NCI-H1048 (cell line): ENCODE measurements at regions not wholly inside any gene's neighbourhood (a gene's known extent, or its start where the extent isn't known, plus 50 kb on each side); places are given as distances from the start of the nearest gene placed in this dataset.

ENCODE experiments used
- DNase-seq: peaks from one replicate; lab custom pipeline; 2025; lab: John Stamatoyannopoulos, UW

DNA sequence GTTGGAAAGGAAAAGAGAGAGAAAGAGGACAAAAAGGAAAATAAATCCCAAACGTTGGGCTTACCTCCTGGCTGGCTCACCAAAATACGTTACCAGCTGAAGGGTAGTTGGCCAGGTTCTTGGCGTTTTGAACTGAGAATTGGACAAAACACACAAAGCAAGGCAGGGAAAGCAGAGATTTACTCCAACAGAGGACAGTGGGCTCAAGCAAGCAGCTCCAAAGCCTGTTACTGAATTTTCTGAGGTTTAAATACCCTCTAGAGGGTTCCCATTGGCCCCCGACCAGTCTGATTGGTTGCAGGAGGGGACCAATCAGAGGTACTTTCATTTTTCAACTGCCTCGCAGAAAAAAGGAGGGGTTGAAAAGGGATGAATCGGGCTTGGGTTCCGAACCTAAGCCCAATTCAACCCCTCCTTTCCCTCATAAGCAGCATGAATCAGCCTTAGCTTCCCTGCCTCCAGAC is 55.6 kb upstream of the ALOX12 start:
- DNase-seq: no peak

DNA sequence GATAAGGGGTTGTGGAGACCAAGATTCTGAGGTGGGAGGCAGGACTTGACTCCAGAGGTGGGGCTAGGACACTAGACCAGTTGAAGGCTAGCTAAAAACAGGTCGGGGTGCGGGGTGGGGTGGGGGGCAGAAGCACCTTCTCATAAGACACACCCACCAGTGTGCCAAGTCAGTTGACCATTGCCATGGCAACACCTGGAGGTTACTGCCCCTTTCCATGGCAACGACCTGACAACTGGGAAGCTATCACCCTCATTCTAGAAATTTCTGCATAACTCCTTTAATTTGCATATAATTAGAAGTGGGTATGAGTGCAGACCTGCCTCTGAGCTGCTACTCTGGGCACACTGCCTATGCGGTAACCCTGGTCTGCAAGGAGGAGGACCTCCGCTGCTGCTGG is 53.9 kb upstream of the ALOX12 start:
- DNase-seq: no peak

DNA sequence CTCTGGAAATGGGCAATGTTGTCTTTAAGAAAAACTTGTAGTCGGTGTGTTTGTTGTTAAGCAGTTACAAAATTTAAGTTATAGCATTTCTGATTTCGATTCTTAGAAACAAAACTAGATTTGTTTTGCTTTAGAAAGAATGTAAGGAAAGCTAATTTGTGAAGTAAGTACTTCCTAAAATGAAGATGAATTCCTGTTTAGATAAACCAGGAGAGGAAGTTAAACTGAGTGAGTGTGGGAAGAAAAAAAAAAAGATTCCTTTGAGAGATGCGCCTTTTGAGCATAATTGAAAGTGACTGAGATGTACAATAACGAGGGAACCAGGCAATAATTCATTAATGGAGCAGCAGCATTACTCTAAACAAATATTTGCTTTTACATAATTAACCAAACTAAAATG is 52.4 kb upstream of the ALOX12 start:
- no peak for DNase-seq
